ENCODE measurements at regions not wholly inside any gene's neighbourhood (a gene's known extent, or its start where the extent isn't known, plus 50 kb on each side); places are given as distances from the start of the nearest gene placed in this dataset.

DNA sequence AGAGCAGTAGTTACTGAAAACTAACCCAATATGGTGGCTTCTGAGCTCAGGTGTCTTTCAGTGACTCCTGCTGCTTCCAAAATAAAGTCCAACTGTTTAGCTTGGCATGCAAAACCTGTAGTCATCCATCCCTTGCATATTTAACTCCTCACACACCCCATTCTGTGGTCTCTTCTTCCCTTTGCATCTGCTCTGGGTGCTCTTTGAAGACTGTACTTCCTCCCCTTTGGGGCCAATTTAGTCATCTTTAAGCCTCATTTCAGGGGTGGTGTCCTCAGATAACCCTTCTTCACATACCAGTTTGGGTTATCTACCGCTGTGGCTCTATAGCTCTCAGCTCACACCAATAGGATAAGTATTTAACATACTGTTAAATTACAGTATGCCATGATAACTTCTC lies 209.9 kb upstream of the DMRT1 start:
- DNase-seq: no peak

DNA sequence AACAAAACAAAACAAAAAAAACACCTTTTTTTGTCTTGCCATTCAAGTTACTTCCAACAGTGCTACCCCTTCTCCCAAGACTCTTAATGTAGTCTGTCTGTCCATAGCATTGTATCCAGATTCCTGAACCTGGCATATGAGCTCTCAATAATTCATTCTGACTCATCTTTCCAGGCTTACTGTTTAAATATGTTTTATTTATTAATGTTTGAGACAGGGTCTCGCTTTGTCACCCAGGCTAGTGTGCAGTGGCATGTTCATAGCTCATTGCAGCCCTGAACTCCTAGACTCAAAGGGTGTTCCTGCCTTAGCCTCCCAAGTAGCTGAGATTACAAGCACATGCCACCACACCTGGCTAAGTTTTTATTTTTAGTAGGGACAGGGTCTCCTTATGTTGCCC lies 208.0 kb upstream of the DMRT1 start:
- no peak for DNase-seq

DNA sequence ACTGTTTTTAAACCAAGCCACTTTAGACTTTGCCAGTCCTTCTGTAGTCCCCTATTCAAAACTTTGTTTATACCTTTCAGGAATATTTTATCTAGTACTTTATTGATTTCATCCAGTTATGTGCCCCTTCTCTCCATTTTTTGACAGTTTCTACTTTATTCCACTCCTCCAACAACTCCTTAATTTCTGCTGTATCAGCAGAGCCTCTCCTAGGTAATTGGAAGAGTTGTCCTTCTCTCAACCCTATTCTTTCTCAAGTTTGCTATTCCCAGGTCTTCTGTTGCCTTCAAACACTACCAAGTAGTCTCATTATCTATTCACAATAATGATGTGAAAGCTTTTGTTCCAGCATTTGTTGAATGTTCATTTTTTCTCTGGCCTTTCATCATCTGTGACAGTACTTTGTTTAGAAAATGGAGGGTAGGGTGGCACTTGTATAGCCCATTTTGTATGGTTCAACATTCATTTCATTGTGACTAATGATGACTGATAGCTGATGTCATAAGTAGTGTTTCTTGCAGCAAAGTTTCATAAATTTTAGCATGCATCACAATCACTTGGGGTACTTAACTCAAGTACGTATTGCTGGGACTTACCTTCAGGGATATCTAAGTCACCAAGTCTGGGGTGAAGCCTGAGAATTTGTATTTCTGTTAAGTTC lies 204.4 kb upstream of the DMRT1 start:
- no peak for DNase-seq

DNA sequence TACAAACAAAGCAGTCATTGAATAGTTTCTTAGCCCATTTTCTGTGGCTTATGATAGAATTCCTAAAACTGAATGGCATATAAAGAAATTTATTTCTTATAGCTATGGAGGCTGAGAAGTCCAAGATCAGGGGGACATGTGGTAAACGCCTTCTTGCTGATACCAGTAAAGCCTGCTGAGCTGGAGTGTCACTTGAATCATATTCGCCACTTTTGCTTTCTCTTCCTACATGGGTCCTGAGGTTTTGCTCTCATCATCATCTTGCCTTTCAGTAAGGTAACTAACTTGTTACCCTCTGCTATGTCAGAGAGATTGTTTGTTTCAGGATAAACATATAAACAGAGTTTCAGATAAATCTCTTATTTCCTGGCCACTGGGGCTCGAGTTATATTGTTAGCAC lies 203.3 kb upstream of the DMRT1 start:
- DNase-seq: no peak

DNA sequence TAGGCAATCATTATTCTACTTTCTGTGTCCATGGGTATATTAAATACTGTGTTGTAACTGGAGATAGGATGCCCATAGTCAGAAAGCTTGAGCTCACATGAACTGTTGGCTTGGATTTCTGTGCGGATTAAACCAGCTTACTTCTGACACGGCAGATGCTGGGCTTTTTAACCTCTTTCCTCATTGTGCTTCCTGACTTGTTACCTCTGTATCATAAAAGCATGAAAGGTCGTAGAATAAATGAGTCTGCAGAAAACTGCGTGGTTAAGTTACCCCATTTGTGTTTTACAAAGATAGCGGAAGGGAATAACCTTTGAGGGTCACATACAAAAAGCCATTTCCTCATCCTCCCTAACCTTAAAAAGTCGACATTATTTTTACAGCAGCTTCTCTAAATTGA lies 199.5 kb upstream of the DMRT1 start:
- DNase-seq: peak; percentile 49

DNA sequence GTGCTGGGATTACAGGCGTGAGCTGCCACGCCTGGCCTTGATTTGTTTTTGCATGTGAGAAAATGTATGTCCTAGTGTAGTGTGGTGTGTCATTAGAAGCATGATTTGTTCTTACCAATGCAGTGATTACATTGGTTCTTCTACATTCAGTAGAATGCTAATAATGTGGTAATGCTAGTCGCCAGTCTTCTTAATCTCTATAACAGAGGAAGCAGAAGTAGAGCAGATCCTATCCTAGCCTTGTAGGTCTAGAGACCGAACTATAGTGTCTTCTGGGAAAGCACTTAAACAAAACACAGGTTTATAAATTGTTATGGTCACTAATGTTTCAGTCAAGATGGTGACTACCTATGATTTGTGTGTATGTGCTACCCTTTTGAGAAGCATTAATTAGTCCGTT lies 197.5 kb upstream of the DMRT1 start:
- no peak for DNase-seq

DNA sequence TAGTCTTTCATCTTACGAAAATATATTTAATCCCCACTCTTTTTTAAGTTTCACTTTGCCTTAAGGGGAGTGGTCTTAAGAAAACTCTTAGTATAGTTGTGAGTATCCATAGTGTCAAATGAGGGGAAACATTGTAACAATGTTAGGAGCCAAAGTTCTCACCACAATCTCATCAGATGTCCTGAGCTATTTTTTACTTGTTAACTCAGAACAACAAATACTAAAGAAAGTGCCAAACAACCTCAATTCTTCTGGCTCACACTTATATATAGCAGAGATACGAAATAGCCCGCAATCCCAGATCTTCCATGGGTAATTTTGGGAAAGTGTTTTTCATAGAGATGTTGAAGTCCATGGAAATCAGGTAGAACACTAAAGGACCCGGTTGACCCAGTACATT lies 194.0 kb upstream of the DMRT1 start:
- no peak for DNase-seq

DNA sequence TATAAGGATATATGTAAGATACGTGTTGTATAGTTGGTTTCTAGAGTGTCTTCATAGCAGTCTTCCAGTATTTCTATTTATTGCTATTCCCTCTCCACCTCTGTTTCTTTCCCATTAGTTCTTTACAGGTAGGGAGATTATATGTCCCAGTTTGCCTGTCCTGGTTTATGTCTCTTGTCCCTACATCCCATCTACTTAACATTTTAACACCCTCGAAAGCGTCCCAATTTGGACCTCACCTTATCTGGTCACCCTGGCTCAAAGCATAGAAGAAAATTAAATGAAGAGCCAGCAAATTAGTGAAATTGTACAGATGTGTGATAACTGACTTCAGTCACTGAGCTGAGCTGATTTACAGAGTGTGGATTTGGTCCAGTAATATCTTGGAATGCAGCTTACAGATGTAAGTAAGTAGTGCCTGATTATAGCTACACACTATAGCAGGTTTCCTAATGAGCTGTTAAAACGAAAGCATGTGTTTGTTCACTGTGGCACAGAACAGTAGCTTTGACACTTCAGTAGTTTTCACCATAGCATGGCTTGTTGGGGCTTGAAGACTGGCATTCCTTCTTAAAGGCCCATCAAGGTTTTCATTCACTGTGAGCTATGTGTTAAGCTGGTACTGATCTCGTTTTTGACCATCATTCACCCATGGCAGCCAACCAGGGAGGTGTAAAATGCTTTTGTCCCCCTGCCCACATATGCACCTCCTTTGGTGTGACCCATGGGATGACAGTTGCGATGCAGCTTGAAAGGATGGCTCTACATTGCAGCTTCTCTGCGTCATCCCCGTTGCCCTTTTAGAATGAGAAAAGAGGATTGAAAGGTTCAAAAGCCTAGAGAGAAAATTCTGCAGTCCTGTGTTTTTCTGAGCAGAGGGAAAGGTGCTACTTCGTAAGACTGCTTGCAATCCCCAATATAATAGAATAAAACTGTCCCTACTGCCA lies 192.1 kb upstream of the DMRT1 start:
- DNase-seq: no peak

DNA sequence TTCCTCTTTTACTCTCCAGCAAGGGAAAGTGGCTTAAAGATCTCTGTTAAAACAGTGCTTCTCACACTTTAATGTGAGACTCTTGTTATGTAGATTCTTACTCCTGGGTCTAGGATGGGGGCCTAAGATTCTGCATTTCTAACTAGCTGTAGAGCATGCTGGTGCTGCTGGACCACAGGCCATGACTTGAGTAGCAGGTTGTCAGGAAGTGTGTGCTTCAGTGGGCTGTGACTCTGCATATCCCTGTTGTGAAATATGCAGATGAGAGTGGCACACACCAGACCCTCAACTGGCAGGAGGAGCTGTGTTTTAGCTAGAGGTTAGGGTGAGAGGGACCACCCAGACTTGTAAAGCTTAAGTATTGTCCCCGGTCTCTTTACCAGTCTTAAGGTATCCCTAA lies 191.1 kb upstream of the DMRT1 start:
- peak; percentile 43 for DNase-seq

DNA sequence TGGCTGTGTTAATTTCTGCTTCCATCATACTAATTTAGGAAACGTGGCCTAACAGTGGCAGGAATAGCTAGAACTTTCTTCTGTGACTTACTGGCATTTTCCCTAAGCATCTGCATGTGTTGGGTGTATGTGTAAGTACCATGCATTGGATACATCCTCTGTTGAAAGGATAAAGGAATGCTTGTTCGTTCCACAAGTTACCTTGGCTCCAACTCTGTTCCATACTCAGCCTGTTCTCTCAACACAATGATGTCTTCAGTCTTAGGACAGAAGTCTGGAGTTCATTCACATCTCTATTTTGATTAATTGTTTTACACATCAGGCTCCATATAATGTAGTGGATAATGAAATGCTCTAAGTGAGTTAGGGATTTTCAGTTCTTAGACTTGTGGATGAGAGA lies 190.1 kb upstream of the DMRT1 start:
- no peak for DNase-seq

DNA sequence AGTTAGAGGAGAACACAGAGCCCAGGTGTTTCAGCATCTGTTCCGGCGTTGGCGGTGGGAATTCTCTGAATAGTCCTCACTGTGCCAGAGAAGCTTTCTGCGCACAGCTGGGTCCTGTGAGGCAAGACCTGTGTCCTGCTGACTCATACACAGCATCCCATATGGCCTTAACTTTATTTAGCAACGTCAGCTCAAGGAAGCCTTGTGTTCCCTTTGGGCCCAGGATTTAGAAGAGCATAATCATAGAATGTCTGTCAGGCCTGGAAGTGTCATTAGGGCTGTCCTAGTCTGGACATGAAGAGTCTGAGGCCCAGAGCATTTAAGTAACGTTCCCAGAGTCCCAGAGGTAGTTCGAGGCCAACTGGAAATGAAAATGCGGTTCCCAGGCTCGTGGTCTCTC lies 188.6 kb upstream of the DMRT1 start:
- DNase-seq: peak; percentile 7

DNA sequence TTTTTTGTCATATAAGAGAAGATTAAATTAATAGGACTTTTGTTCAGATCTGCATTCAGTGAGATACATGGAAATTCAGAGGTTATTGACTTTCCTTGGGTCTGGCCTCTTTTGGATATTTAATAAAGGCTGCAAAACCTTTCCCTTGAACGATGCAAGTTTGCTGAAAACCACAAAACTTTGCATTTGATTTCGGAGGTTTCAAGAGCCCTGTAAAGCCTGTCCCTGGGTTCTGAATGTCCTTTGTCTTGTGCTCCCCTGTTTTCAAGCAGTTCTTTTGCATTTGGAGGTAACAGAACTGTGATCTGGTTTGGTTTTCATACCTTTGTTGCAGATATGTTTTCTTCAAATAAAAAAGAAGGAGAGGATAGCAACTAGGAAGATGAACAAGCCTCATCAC lies 188.1 kb upstream of the DMRT1 start:
- no peak for DNase-seq

DNA sequence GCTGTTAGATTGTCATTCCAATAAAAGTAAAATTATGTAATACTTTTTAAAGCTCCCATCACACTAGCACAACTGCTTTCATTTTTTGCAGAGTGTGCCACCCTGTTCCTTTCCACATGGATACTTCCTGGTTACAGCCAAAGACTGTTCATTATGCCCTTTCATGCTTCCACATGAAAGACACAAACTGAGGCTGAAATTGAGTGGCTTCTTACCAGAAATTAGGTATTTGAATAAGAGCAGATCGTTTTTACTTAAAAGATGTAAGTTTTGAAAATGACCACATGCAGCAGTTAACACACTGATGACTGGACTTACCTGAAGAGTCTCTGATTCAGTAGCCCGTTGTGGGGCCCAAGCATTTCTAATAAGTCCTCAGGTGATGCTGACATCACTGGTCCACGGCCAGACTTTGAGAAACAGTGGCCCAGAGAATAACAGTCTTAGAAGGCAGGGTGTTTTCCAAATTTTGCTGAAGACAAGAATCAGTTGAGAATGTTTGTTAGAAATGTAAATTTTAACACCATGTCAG lies 187.6 kb upstream of the DMRT1 start:
- DNase-seq: no peak

DNA sequence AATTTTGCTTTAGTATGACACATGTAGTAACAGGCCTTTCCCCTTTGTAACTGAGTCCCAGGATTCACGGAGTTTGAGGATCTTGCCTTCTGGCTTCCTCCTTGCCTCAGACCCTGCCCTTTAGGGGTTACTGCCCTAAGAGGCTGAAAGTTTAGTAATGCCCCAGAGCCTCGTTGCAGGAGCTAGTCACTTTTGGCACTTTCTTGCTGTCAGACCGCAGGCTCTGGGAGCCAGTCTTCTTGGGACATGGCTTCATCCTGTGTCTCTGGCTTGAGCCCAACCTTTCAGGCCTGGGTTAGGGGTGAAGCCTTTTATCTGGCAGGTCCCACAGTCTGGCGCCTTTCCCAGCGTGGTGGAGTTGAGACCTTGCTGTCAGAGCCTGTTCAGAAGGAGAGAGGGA lies 185.6 kb upstream of the DMRT1 start:
- DNase-seq: no peak

DNA sequence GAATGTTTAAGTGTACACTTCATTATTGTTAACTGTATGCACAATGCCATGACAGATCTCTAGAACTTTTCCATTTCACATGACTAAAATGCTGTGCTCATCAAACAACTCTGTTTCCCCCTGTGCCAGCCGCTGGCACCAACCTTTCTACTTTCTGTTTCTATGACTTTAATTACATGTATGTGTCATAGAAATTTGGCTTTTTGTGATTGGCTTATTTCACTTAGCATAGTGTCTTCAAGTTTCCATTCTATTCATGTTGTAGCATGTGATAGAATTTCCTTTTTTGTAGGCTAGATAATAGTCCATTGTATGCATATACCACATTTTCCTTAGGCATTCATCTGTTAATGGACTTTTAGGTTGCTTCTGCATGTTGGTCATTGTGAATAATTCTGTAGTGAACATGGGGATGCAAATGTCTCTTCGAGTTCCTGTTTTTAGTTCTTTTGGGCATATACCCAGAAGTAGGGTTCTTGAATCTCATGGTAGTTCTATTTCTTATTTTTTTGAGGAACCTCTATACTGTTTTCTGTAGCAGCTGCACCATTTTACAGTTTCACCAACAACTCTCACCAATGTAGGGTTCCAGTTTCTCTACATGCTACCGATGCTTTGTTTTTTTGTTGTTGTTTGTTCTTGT lies 184.4 kb upstream of the DMRT1 start:
- DNase-seq: no peak

DNA sequence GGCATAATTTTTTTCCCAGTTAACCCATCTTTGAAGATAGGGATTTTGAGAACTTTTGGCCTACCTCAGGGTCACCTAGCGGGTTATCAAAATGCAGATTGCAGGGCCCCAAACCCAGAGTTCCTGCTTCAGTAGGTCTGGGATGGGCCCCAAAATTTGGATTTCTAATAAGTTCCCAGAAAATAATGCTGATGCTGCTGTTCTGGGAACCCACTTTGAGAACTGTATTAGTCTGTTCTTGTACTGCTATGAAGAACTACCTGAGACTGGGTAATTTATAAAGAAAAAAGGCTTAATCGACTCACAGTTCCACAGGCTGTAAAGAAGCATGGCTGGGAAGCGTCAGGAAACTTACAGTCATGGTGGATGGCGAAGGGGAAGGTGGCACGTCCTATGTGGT lies 182.2 kb upstream of the DMRT1 start:
- no peak for DNase-seq

DNA sequence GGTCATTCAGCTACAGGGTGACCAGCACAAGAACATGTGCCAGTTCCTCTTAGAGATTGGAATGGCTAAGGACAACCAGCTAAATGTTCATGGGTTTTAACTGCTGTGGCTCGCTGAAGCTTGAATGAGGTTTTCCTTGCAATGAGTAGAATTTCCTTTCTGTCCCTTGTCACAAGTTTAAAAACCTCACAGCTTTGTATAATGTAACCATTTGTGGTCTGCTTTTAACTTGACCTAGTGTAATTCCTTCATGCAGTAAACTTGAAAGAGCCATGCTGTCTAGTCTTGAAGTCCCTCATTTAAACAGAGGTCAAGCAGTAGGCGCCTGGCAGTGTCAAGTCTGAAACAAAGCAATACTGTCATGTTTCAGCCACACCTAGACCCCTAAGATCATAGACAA lies 181.3 kb upstream of the DMRT1 start:
- no peak for DNase-seq

DNA sequence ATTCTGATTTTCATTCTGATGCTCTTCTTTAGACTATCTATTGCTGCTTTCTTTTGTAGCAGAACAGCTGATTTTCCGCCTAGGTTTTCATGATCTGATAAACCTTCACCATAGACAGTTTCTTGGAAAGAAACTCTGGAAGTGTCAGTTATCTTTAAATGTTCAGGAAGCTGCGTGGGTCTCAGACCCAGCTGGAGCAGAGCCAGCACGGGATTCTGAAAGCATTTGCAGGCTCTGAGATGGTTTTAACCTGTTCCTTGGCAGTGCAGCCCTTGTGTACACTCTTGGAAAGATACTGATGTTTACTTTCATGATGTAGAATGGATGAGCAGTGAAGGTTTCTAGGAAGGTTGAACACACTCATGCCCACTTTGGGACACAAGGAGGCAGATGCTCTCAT lies 178.0 kb upstream of the DMRT1 start:
- DNase-seq: no peak

DNA sequence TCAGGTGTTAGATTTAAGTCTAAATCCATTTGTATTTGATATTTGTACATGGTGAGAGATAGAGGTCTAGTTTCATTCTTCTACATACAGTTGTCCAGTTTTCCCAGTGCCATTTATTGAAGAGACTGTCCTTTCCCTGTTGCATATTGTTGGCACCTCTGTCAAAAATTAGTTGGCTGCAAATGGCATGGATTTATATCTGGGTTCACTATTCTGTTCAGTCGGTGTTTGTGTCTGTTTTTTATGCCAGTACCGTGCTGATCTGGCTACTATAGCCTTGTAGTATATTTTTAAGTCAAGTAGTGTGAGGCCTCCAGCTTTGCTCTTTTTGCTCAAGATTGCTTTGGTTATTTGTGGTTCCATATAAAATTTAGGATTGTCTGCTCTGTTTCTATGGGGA lies 176.2 kb upstream of the DMRT1 start:
- DNase-seq: no peak

DNA sequence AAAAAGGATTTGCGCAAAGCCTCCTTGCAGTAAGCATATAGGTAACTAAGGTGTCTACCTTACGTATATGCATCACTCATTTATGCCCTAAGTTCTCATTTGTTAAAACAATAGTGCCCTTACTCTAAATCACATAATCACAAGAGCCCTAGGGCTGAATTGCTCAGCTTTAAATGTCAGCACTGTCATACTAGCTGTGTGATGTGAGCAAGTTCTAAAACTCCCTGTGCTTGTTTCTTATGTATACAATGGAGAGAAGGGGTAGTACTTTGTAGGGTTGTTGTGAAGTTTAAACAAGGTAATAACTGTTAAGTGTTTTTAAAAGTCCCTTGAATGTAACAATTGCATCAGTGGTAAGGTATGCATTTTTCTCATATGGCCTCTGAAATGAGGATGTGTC lies 169.5 kb upstream of the DMRT1 start:
- no peak for DNase-seq

DNA sequence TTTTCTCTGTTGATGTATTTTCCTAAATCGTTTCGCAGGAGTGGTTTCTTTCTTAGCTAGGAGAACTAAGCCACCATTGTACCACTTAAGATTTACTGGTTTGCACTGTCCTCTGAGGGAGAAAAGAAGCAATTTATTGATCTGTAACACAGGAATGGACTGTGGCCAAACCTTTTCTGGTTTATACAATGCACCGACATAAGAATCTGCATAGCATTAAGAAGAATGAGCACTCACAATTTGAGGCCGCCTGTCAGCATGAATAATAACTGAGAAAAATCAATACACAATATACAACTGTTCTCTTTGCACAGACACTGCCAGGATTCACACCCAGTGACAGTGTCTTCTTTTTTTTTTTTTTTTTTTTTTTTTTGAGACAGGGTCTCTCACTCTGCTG lies 168.6 kb upstream of the DMRT1 start:
- DNase-seq: no peak

DNA sequence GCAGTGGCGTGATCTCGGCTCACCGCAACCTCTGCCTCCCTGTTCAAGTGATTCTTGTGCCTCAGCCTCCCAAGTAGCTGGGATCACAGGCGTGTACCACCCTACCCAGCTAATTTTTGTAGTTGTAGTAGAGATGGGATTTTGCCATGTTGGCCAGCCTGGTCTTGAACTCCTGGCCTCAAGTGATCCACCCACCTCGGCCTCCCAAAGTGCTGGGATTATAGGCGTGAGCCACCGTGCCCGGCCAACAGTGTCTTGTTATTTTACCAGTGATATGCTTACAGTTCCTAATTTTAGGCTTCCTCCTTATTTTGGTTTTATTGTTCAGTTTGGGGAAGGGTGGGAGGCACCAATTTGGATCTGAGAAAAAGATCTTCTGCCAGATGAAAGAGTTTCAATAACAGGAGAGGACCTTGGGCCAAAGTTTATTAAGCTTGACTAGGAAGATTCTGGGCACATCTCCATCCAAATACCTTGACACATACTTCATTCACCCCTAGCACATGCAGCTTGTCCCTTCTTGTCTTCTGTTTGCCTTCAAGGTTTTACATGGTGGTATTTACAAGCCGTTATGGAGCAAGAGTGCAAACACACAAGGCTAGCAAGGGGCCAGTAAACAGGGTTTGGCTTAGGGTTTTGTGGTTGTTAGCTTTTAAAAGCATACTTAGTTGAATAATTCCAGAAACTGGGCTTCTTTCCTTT lies 168.1 kb upstream of the DMRT1 start:
- DNase-seq: no peak

DNA sequence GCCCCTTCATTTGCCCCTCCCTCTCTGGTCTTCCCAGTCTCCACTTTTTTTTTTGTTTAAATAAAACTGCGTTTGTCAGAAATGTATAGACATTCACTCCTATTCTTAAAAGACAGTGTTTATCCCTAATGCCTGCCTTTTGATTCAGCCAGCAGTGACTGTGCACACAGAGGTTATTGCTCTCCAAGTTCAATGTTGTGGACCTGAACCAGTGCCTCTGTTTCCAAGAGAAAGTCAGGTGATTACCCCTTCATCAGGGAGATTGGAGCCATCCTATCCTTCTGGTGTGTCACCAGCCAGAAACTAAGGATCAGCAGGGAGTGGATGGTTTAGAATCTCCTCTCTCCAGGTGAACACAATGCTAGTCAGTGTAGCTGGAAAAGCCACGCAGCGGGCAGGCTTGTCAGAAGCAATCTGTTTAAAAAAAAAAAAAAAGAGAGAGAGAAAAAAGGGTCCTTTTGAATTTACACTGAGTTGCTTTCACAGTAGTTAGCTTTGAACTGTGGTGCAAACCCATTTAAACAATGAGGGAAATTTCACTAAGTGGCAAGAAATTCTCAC lies 167.5 kb upstream of the DMRT1 start:
- DNase-seq: no peak

Measured in GF-D8 (cell line).